ENCODE measurements at regions not wholly inside any gene's neighbourhood (a gene's known extent, or its start where the extent isn't known, plus 50 kb on each side); places are given as distances from the start of the nearest gene placed in this dataset.

DNA sequence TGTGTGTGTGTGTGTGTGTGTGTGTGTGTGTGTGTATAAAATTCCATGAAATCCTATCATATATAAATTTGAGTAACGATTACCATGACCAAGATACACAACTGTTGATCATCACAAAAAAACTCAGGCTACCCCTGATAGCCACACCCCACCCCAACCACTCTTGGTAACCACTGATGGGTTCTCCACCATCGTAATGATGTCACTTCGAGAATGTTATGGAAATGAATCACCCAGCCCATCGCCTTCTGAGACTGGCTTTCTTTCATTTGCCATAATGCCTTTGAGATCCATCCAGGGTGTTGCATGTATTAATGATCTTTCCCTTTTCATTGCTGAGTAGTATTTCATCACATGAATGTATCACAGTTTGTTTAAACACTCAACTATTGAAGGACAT is 496.0 kb downstream of the MIAT start:
- intact Hi-C loops (cut with micrococcal nuclease; ENCODE audit: unreplicated experiment) = no loop called here
- POLR2A ChIA-PET (ENCODE audit: low non-redundant PET) = no interaction called here
- CTCF ChIA-PET = no interaction called here
- Histone ChIP-seq H3K27ac (ENCODE audit: low read depth, low read length, poor library complexity, severe bottlenecking) (no peak overlapping the region), H3K4me1 (ENCODE audit: insufficient read depth, low read length, poor library complexity, severe bottlenecking) (peaks cover 9% of the 10 kb centered on the region), H3K4me3 (ENCODE audit: low read depth, low read length, poor library complexity, severe bottlenecking) (no peak overlapping the region), H3K27me3 (replicated peaks; ENCODE audit: insufficient read depth, low read depth, low read length, poor library complexity) (no peaks in the 10 kb centered on the region), H3K9me3 (ENCODE audit: low read depth, low read length, poor library complexity, severe bottlenecking) (no peaks in the 10 kb centered on the region), H3K36me3 (ENCODE audit: insufficient read depth, low read length, poor library complexity, severe bottlenecking) (no peaks in the 10 kb centered on the region)
- TF ChIP-seq, protein P1, sequence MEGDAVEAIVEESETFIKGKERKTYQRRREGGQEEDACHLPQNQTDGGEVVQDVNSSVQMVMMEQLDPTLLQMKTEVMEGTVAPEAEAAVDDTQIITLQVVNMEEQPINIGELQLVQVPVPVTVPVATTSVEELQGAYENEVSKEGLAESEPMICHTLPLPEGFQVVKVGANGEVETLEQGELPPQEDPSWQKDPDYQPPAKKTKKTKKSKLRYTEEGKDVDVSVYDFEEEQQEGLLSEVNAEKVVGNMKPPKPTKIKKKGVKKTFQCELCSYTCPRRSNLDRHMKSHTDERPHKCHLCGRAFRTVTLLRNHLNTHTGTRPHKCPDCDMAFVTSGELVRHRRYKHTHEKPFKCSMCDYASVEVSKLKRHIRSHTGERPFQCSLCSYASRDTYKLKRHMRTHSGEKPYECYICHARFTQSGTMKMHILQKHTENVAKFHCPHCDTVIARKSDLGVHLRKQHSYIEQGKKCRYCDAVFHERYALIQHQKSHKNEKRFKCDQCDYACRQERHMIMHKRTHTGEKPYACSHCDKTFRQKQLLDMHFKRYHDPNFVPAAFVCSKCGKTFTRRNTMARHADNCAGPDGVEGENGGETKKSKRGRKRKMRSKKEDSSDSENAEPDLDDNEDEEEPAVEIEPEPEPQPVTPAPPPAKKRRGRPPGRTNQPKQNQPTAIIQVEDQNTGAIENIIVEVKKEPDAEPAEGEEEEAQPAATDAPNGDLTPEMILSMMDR (conservative IDR thresholded peaks at IDR 0.05; ENCODE audit: low read depth, low read length) = no peak
- TF ChIP-seq EZH2 (IDR thresholded peaks at IDR 0.05; ENCODE audit: borderline replicate concordance, low read depth, low read length, poor library complexity, severe bottlenecking) = no peak
- no peak for DNase-seq (ENCODE audit: low spot score)
- no TSS peak for BruUV-seq (replicated peaks)

DNA sequence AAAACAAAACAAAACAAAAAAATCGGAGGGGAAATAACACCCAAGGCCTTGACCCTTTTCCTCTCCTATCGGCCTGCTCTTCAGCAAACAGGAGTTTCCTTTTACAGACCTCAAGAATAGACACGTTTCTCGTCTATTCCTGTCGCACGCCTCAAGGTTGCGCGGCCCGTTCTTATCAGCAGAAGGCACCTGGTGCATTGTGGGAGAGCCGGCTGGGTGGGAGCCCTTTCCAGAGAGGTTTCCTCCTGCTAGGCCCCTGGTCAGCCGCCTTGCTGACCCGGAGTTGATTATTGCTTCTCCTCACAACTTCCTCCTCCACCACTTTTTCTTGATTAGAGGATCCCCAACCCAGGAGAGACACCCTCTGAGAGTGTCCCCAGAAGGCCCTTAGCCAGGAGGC is 497.3 kb downstream of the MIAT start:
- H3K4me1 ChIP-seq (ENCODE audit: insufficient read depth, low read length, poor library complexity, severe bottlenecking) = peaks cover 10% of the 10 kb centered on the region
- CTCF ChIA-PET = no interaction called here
- H3K4me3 ChIP-seq (ENCODE audit: low read depth, low read length, poor library complexity, severe bottlenecking) = no peak overlapping the region
- H3K36me3 ChIP-seq (ENCODE audit: insufficient read depth, low read length, poor library complexity, severe bottlenecking) = no peaks in the 10 kb centered on the region
- H3K9me3 ChIP-seq (ENCODE audit: low read depth, low read length, poor library complexity, severe bottlenecking) = no peaks in the 10 kb centered on the region
- intact Hi-C loops (cut with micrococcal nuclease; ENCODE audit: unreplicated experiment) = no loop called here
- TF ChIP-seq EZH2 (IDR thresholded peaks at IDR 0.05; ENCODE audit: borderline replicate concordance, low read depth, low read length, poor library complexity, severe bottlenecking) = no peak
- H3K27ac ChIP-seq (ENCODE audit: low read depth, low read length, poor library complexity, severe bottlenecking) = no peak overlapping the region
- POLR2A ChIA-PET (ENCODE audit: low non-redundant PET) = no interaction called here
- no peaks in the 10 kb centered on the region for H3K27me3 ChIP-seq (replicated peaks; ENCODE audit: insufficient read depth, low read depth, low read length, poor library complexity)
- no peak for DNase-seq (ENCODE audit: low spot score)
- no TSS peak for BruUV-seq (replicated peaks)

DNA sequence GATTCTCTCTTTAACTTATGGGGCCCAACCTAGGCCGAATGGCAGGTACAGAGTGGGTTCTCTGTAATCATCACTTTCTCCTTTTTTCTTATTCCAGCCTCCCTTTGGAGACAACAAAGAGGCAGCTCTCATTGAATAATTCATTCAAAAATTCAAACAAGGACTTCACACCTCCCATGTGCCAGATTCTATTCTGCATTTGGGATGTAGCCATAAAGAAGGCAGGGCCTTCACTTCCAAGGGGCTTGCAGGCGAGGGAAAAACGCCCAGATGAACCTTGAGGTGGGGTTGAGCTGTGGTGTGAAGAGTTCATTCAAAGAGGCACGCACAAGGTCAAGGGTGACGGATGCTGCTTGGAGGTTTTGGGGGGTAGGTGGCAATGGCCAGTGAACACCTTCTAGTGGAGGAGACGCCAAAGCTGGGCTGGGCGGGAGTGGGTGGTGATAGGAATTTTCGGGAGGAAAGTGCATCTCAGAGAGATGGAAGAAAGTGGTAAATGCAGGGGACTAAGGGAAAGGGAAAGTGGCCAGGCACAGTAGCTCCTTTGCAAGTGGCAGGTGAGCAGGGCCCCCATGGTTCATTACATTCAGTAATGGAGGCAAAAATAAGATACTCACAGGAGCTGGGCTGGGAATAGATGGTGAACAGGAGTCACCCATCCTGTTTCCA is 499.6 kb downstream of the MIAT start:
- intact Hi-C loops (cut with micrococcal nuclease; ENCODE audit: unreplicated experiment) = no loop called here
- Histone ChIP-seq H3K4me3 (ENCODE audit: low read depth, low read length, poor library complexity, severe bottlenecking) (no peak overlapping the region), H3K36me3 (ENCODE audit: insufficient read depth, low read length, poor library complexity, severe bottlenecking) (no peaks in the 10 kb centered on the region), H3K9me3 (ENCODE audit: low read depth, low read length, poor library complexity, severe bottlenecking) (no peaks in the 10 kb centered on the region), H3K4me1 (ENCODE audit: insufficient read depth, low read length, poor library complexity, severe bottlenecking) (peaks cover 10% of the 10 kb centered on the region), H3K27ac (ENCODE audit: low read depth, low read length, poor library complexity, severe bottlenecking) (no peak overlapping the region), H3K27me3 (replicated peaks; ENCODE audit: insufficient read depth, low read depth, low read length, poor library complexity) (no peaks in the 10 kb centered on the region)
- ChIA-PET CTCF (no interaction called here), POLR2A (ENCODE audit: low non-redundant PET) (no interaction called here)
- DNase-seq (ENCODE audit: low spot score) = no peak
- no TSS peak for BruUV-seq (replicated peaks)
- TF ChIP-seq EZH2 (IDR thresholded peaks at IDR 0.05; ENCODE audit: borderline replicate concordance, low read depth, low read length, poor library complexity, severe bottlenecking) = no peak
- TF ChIP-seq, protein P1 (conservative IDR thresholded peaks at IDR 0.05; ENCODE audit: low read depth, low read length) = no peak

Measured in A673 (cell line).